ENCODE measurements at regions not wholly inside any gene's neighbourhood (a gene's known extent, or its start where the extent isn't known, plus 50 kb on each side); places are given as distances from the start of the nearest gene placed in this dataset.

DNA sequence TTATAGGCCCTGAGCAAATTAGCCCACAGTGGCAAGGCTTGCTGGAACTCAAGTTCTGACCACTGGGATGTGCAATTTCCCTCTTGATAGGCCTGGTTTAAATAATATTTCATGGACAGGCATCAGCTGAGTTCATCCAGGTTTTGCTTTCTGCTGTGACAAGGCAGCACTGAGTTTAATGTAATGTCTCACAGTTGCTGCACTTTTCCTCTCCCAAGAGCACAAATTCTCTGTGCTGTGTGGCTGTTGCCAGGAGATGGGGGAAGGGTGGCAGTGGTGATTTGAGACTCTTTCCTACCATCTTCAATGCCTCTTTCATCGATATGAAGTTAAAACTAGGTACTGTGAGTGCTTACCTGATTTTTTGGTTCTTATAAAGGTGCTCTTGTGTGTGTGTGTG lies 272.8 kb upstream of the STXBP6 start:
- TF ChIP-seq, protein P1, sequence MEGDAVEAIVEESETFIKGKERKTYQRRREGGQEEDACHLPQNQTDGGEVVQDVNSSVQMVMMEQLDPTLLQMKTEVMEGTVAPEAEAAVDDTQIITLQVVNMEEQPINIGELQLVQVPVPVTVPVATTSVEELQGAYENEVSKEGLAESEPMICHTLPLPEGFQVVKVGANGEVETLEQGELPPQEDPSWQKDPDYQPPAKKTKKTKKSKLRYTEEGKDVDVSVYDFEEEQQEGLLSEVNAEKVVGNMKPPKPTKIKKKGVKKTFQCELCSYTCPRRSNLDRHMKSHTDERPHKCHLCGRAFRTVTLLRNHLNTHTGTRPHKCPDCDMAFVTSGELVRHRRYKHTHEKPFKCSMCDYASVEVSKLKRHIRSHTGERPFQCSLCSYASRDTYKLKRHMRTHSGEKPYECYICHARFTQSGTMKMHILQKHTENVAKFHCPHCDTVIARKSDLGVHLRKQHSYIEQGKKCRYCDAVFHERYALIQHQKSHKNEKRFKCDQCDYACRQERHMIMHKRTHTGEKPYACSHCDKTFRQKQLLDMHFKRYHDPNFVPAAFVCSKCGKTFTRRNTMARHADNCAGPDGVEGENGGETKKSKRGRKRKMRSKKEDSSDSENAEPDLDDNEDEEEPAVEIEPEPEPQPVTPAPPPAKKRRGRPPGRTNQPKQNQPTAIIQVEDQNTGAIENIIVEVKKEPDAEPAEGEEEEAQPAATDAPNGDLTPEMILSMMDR (IDR thresholded peaks at IDR 0.05) = no peak
- no peak for TF ChIP-seq POLR2A (IDR thresholded peaks at IDR 0.05)
